ENCODE measurements at regions not wholly inside any gene's neighbourhood (a gene's known extent, or its start where the extent isn't known, plus 50 kb on each side); places are given as distances from the start of the nearest gene placed in this dataset.

GRCh38 chr6:128663238-128663637 is 142.8 kb upstream of the PTPRK start:
- DNase-seq = no peak

- no peak for DNase-seq
Observed at GRCh38 chr6:128659878-128660622, 139.7 kb upstream of the PTPRK start.

GRCh38 chr6:128659276-128659675 is 138.9 kb upstream of the PTPRK start:
- no peak for DNase-seq

- no peak for DNase-seq
Observed at GRCh38 chr6:128657181-128657580, 136.8 kb upstream of the PTPRK start.

GRCh38 chr6:128655978-128656498 is 135.6 kb upstream of the PTPRK start:
- no peak for DNase-seq

GRCh38 chr6:128648022-128648598 is 127.7 kb upstream of the PTPRK start:
- DNase-seq = no peak

- no peak for DNase-seq
Observed at GRCh38 chr6:128642132-128642531, 121.7 kb upstream of the PTPRK start.

GRCh38 chr6:128641703-128642102 is 121.3 kb upstream of the PTPRK start:
- no peak for DNase-seq

GRCh38 chr6:128638817-128639216 is 118.4 kb upstream of the PTPRK start:
- no peak for DNase-seq

- DNase-seq = no peak
Observed at GRCh38 chr6:128635219-128635618, 114.8 kb upstream of the PTPRK start.

GRCh38 chr6:128632131-128632530 is 111.7 kb upstream of the PTPRK start:
- DNase-seq = no peak

GRCh38 chr6:128631031-128631430 is 110.6 kb upstream of the PTPRK start:
- DNase-seq = no peak

- no peak for DNase-seq
Observed at GRCh38 chr6:128630213-128630612, 109.8 kb upstream of the PTPRK start.

- DNase-seq = no peak
Observed at GRCh38 chr6:128617285-128617684, 96.9 kb upstream of the PTPRK start.

GRCh38 chr6:128616342-128616741 is 95.9 kb upstream of the PTPRK start:
- no peak for DNase-seq

GRCh38 chr6:128606611-128607010 is 86.2 kb upstream of the PTPRK start:
- no peak for DNase-seq

- no peak for DNase-seq
Observed at GRCh38 chr6:128605961-128606360, 85.6 kb upstream of the PTPRK start.

GRCh38 chr6:128601060-128601459 is 80.7 kb upstream of the PTPRK start:
- DNase-seq = no peak

GRCh38 chr6:128600397-128600951 is 80.1 kb upstream of the PTPRK start:
- peak; percentile 72 for DNase-seq

- DNase-seq = peak; percentile 18
Observed at GRCh38 chr6:128599036-128599435, 78.6 kb upstream of the PTPRK start.

- DNase-seq = no peak
Observed at GRCh38 chr6:128598571-128598970, 78.2 kb upstream of the PTPRK start.

GRCh38 chr6:128597956-128598355 is 77.6 kb upstream of the PTPRK start:
- DNase-seq = no peak

GRCh38 chr6:128597004-128597403 is 76.6 kb upstream of the PTPRK start:
- no peak for DNase-seq

GRCh38 chr6:128595544-128595943 is 75.1 kb upstream of the PTPRK start:
- DNase-seq = no peak
